Femur (tissue), 1 donor: ENCODE measurements at regions not wholly inside any gene's neighbourhood (a gene's known extent, or its start where the extent isn't known, plus 50 kb on each side); places are given as distances from the start of the nearest gene placed in this dataset.

Source experiments
- DNase-seq: peaks from one replicate; pipeline ENCODE4 v3.0.0-alpha.2; 2017

- DNase-seq, result no peak
Observed at GRCh38 chr20:17856837-17857605, 111.6 kb downstream of the SNX5 start.

GRCh38 chr20:17856024-17856564, 112.5 kb downstream of the SNX5 start:
- DNase-seq, result peak; percentile 65

GRCh38 chr20:17854307-17854903, 114.2 kb downstream of the SNX5 start:
- peak; percentile 69 for DNase-seq

GRCh38 chr20:17852323-17852722, 116.3 kb downstream of the SNX5 start:
- no peak for DNase-seq

GRCh38 chr20:17850684-17851026, 117.9 kb downstream of the SNX5 start:
- DNase-seq, result no peak

- DNase-seq, result peak; percentile 50
Observed at GRCh38 chr20:17849901-17850683, 118.5 kb downstream of the SNX5 start.

- DNase-seq, result no peak
Observed at GRCh38 chr20:17849138-17849900, 119.3 kb downstream of the SNX5 start.

GRCh38 chr20:17848249-17849048, 120.1 kb downstream of the SNX5 start:
- DNase-seq, result no peak

GRCh38 chr20:17845701-17846475, 122.7 kb downstream of the SNX5 start:
- no peak for DNase-seq

GRCh38 chr20:17844549-17845298, 123.9 kb downstream of the SNX5 start:
- no peak for DNase-seq

GRCh38 chr20:17844133-17844429, 124.5 kb downstream of the SNX5 start:
- DNase-seq, result no peak

GRCh38 chr20:17843246-17844132, 125.1 kb downstream of the SNX5 start:
- DNase-seq, result peak; percentile 89

GRCh38 chr20:17841751-17842215, 126.8 kb downstream of the SNX5 start:
- peak; percentile 91 for DNase-seq

- no peak for DNase-seq
Observed at GRCh38 chr20:17840423-17840822, 128.2 kb downstream of the SNX5 start.

GRCh38 chr20:17838921-17839320, 129.7 kb downstream of the SNX5 start:
- no peak for DNase-seq

GRCh38 chr20:17837179-17837578, 131.4 kb downstream of the SNX5 start:
- no peak for DNase-seq

- DNase-seq, result peak; percentile 95
Observed at GRCh38 chr20:17836303-17836861, 132.2 kb downstream of the SNX5 start.

GRCh38 chr20:17835934-17836300, 132.7 kb downstream of the SNX5 start:
- no peak for DNase-seq
